Right atrium auricular region (tissue), 2 donors: ENCODE measurements at regions not wholly inside any gene's neighbourhood (a gene's known extent, or its start where the extent isn't known, plus 50 kb on each side); places are given as distances from the start of the nearest gene placed in this dataset.

ENCODE experiments used
- DNase-seq: peaks from one replicate; pipeline ENCODE4 v3.0.0-alpha.2; 2019; ENCODE audit warnings: low spot score
- H3K27ac ChIP-seq, 2 donors: fragments of 200-600 bp; sonication (generic); 1 replicate in 1 of 2; 2 replicates in 1 of 2; pipeline ENCODE4 v1.5.1; 2016 to 2019
- H3K27me3 ChIP-seq, 2 donors: fragments of 200-600 bp; sonication (generic); one replicate each; pipeline versions ENCODE4 v1.5.1 to v1.6.0; 2017 to 2019
- H3K36me3 ChIP-seq: fragments of 200-600 bp; sonication (generic); one replicate; pipeline ENCODE4 v1.5.1; 2016
- H3K4me1 ChIP-seq, 2 donors: fragments of 200-600 bp; sonication (generic); one replicate each; pipeline versions ENCODE4 v1.5.1 to v1.6.0; 2017 to 2019
- H3K4me3 ChIP-seq, 2 donors: fragments of 200-600 bp; sonication (generic); 1 replicate in 1 of 2; 2 replicates in 1 of 2; pipeline ENCODE4 v1.5.1; 2017 to 2019; ENCODE audit warnings: mild to moderate bottlenecking in 1 of 2, moderate library complexity in 1 of 2
- H3K9me3 ChIP-seq, 2 donors: fragments of 200-600 bp; sonication (generic); one replicate each; pipeline ENCODE4 v1.5.1; 2019
- TF ChIP-seq, protein P1 (sequence below), 2 donors: fragments of 200-600 bp; sonication (generic); IDR thresholded peaks; one replicate each; pipeline ENCODE4 v1.5.1; 2019; ENCODE audit warnings: antibody characterized with exemption in 2 of 2

DNA sequence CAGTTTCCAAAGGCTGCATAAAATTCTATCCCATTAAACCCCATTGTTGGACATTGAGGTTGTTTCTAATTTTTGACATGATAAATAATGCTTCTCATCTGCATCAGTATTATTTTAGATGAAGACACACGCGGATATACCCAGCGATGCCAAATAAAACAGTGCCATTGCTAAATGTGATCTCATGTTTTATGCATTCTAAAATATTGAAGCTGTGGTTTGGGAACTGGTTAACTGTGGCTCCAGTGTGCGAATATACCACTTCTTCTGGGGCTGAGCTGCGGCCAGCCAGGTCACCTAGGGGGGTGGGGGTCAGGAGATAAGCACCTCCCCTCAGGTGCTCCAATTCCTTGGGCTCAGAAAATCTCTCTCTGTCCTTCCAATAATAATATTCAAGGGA lies 230.0 kb downstream of the ADAMTS9 start:
- Histone ChIP-seq H3K4me3 (no peak overlapping the region), H3K27me3 (no peaks in the 10 kb centered on the region), H3K9me3 (no peaks in the 10 kb centered on the region), H3K4me1 (no peaks in the 10 kb centered on the region), H3K36me3 (no peaks in the 10 kb centered on the region), H3K27ac (no peak overlapping the region)
- DNase-seq, result no peak
- TF ChIP-seq, protein P1, sequence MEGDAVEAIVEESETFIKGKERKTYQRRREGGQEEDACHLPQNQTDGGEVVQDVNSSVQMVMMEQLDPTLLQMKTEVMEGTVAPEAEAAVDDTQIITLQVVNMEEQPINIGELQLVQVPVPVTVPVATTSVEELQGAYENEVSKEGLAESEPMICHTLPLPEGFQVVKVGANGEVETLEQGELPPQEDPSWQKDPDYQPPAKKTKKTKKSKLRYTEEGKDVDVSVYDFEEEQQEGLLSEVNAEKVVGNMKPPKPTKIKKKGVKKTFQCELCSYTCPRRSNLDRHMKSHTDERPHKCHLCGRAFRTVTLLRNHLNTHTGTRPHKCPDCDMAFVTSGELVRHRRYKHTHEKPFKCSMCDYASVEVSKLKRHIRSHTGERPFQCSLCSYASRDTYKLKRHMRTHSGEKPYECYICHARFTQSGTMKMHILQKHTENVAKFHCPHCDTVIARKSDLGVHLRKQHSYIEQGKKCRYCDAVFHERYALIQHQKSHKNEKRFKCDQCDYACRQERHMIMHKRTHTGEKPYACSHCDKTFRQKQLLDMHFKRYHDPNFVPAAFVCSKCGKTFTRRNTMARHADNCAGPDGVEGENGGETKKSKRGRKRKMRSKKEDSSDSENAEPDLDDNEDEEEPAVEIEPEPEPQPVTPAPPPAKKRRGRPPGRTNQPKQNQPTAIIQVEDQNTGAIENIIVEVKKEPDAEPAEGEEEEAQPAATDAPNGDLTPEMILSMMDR (IDR thresholded peaks at IDR 0.05), result no peak

DNA sequence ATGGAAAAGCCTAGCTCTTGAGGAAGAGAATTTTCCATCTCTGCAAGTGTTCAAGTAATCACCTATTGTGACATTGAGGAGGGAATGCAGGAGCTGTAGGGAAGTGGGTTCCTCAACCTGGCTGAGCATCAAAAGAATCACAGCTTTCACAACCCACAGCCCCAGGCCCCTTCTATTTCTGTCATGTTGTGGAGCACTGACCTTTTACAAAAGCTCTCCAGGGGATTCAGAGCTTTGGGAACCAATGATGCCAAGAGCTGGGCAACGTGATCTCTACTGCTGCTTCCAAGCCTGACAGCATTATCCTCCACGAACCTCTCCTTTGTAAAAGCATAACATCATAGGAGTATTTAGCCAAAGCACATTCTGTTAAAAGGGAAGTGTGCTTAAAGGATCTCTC lies 231.1 kb downstream of the ADAMTS9 start:
- H3K36me3 ChIP-seq, result no peaks in the 10 kb centered on the region
- H3K27me3 ChIP-seq, result no peaks in the 10 kb centered on the region
- no peak overlapping the region for H3K4me3 ChIP-seq
- TF ChIP-seq, protein P1 (IDR thresholded peaks at IDR 0.05), result no peak
- H3K9me3 ChIP-seq, result no peaks in the 10 kb centered on the region
- H3K4me1 ChIP-seq, result no peaks in the 10 kb centered on the region
- no peak for DNase-seq
- no peak overlapping the region for H3K27ac ChIP-seq

GRCh38 chr3:64455351-64455750 lies 230.1 kb upstream of the PRICKLE2 start:
- Histone ChIP-seq H3K4me1 (no peaks in the 10 kb centered on the region), H3K4me3 (no peak overlapping the region), H3K9me3 (no peaks in the 10 kb centered on the region), H3K36me3 (no peaks in the 10 kb centered on the region), H3K27ac (no peak overlapping the region), H3K27me3 (no peaks in the 10 kb centered on the region)
- TF ChIP-seq, protein P1 (IDR thresholded peaks at IDR 0.05), result no peak
- DNase-seq, result no peak

GRCh38 chr3:64454768-64455167 lies 229.5 kb upstream of the PRICKLE2 start:
- Histone ChIP-seq H3K36me3 (no peaks in the 10 kb centered on the region), H3K9me3 (no peaks in the 10 kb centered on the region)

GRCh38 chr3:64454179-64454578 lies 228.9 kb upstream of the PRICKLE2 start:
- Histone ChIP-seq H3K36me3 (no peaks in the 10 kb centered on the region), H3K4me1 (no peaks in the 10 kb centered on the region), H3K4me3 (no peak overlapping the region), H3K27ac (no peak overlapping the region), H3K27me3 (no peaks in the 10 kb centered on the region), H3K9me3 (no peaks in the 10 kb centered on the region)
- TF ChIP-seq, protein P1 (IDR thresholded peaks at IDR 0.05), result no peak
- no peak for DNase-seq

More at GRCh38 chr3:64454768-64455167, 229.5 kb upstream of the PRICKLE2 start:
- H3K27me3 ChIP-seq, result no peaks in the 10 kb centered on the region
- H3K4me1 ChIP-seq, result no peaks in the 10 kb centered on the region
- TF ChIP-seq, protein P1 (IDR thresholded peaks at IDR 0.05), result no peak
- H3K4me3 ChIP-seq, result no peak overlapping the region
- no peak overlapping the region for H3K27ac ChIP-seq
- no peak for DNase-seq

DNA sequence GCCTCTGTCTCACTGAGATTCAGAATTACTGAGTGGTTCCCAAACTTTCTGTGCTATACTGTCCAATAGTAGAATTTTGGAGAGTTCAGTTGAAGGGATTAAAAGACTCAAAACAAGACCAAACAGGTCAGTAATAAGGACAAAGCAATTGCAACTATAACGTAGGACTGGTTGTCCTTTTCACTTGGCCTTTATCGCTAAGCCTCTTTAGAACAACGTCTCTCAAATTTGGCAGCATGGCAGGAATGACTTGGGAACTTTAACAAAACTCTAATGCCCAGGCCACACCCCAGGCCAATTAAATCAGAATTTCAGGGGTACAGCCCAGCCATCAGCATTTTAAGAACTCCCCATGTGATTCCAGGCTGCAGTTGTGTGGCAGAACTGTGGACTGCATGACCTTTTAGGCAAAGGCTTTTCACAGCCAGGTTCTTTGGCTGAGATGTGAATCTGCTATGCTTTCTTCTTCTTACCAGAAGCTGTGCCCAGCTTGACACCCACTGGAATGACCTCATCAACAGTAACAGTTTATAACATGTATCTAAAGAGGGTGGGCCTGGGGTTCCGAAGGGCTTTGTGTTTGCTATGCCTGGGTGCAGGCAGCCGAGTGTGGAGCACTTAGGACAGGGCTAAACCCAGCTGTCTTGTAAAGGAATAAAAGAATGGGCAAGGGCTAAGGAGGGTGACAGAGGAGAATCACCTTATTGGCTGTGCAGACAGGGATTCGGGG lies 226.2 kb upstream of the PRICKLE2 start:
- Histone ChIP-seq H3K27ac (no peak overlapping the region), H3K9me3 (no peaks in the 10 kb centered on the region), H3K36me3 (no peaks in the 10 kb centered on the region), H3K4me3 (no peak overlapping the region), H3K27me3 (no peaks in the 10 kb centered on the region), H3K4me1 (no peaks in the 10 kb centered on the region)
- no peak for DNase-seq
- TF ChIP-seq, protein P1 (IDR thresholded peaks at IDR 0.05), result no peak
